IPS DF 4.7 (cell line): ENCODE measurements at regions not wholly inside any gene's neighbourhood (a gene's known extent, or its start where the extent isn't known, plus 50 kb on each side); places are given as distances from the start of the nearest gene placed in this dataset.
"Not testable (repeated sequence)": the region's sequence is repeated elsewhere in the genome, so short reads cannot be mapped to it uniquely, and the experiment has no call there.

Experiments
- DNase-seq: peaks from one replicate; pipeline ENCODE4 v3.0.0-alpha.2; 2013; ENCODE audit warnings: low spot score; ENCODE audit errors: extremely low read depth

GRCh38 chr6:141457984-141458383, 674.7 kb upstream of the GJE1 start:
- not testable (repeated sequence) for DNase-seq

GRCh38 chr6:141452354-141452686, 680.4 kb upstream of the GJE1 start:
- no peak for DNase-seq

GRCh38 chr6:141451511-141452353, 681.0 kb upstream of the GJE1 start:
- DNase-seq = no peak

- no peak for DNase-seq
Measured at GRCh38 chr6:141451181-141451510, 681.6 kb upstream of the GJE1 start.

GRCh38 chr6:141445928-141446628, 686.6 kb upstream of the GJE1 start:
- no peak for DNase-seq

GRCh38 chr6:141443668-141444289, 688.9 kb upstream of the GJE1 start:
- no peak for DNase-seq

- no peak for DNase-seq
Measured at GRCh38 chr6:141443032-141443431, 689.7 kb upstream of the GJE1 start.

GRCh38 chr6:141439513-141439912, 693.2 kb upstream of the GJE1 start:
- DNase-seq = no peak

GRCh38 chr6:141437685-141438084, 695.0 kb upstream of the GJE1 start:
- no peak for DNase-seq

GRCh38 chr6:141437011-141437410, 695.7 kb upstream of the GJE1 start:
- no peak for DNase-seq

GRCh38 chr6:141426400-141426980, 706.2 kb upstream of the GJE1 start:
- DNase-seq = no peak

GRCh38 chr6:141421378-141421777, 711.3 kb upstream of the GJE1 start:
- DNase-seq = no peak

- DNase-seq = no peak
Measured at GRCh38 chr6:141418076-141418475, 714.6 kb upstream of the GJE1 start.

GRCh38 chr6:141415896-141416295, 716.8 kb upstream of the GJE1 start:
- DNase-seq = no peak

- DNase-seq = no peak
Measured at GRCh38 chr6:141413196-141413595, 719.5 kb upstream of the GJE1 start.

GRCh38 chr6:141406761-141407160, 726.0 kb upstream of the GJE1 start:
- no peak for DNase-seq

GRCh38 chr6:141403827-141404226, 728.9 kb upstream of the GJE1 start:
- DNase-seq = no peak

- DNase-seq = no peak
Measured at GRCh38 chr6:141403103-141403502, 729.6 kb upstream of the GJE1 start.

- DNase-seq = no peak
Measured at GRCh38 chr6:141402489-141402888, 730.2 kb upstream of the GJE1 start.

- no peak for DNase-seq
Measured at GRCh38 chr6:141401851-141402250, 730.9 kb upstream of the GJE1 start.

GRCh38 chr6:141401168-141401567, 731.6 kb upstream of the GJE1 start:
- DNase-seq = no peak

- no peak for DNase-seq
Measured at GRCh38 chr6:141398949-141399348, 733.8 kb upstream of the GJE1 start.
